Neural crest cell (in vitro differentiated cells): ENCODE measurements at regions not wholly inside any gene's neighbourhood (a gene's known extent, or its start where the extent isn't known, plus 50 kb on each side); places are given as distances from the start of the nearest gene placed in this dataset.

ENCODE experiments used
- DNase-seq: peaks from one replicate; pipeline ENCODE4 v3.0.0; 2021; ENCODE audit warnings: low read depth, mixed read lengths, low spot score
- H3K27ac Mint-ChIP-seq: one replicate; pipeline ENCODE4 v1.8.0; 2021; ENCODE audit warnings: mild to moderate bottlenecking, mixed read lengths; ENCODE audit not compliant: unreplicated experiment
- H3K27me3 Mint-ChIP-seq: 2 replicates; pipeline ENCODE4 v1.8.0; 2021; ENCODE audit warnings: low read depth, mild to moderate bottlenecking, mixed read lengths
- H3K36me3 Mint-ChIP-seq: 2 replicates; pipeline ENCODE4 v1.8.0; 2021; ENCODE audit warnings: low read depth, mild to moderate bottlenecking, mixed read lengths
- H3K4me1 Mint-ChIP-seq: 2 replicates; pipeline ENCODE4 v1.8.0; 2021; ENCODE audit warnings: mixed read lengths
- H3K4me3 Mint-ChIP-seq: one replicate; pipeline ENCODE4 v1.8.0; 2021; ENCODE audit warnings: mild to moderate bottlenecking, mixed read lengths
- H3K9me3 Mint-ChIP-seq: 2 replicates; pipeline ENCODE4 v1.8.0; 2021; ENCODE audit warnings: mixed read lengths
- CTCF ChIP-seq: fragments of 200-600 bp; sonication (generic); conservative IDR thresholded peaks from 2 replicates; pipeline ENCODE4 v1.5.0; 2021; ENCODE audit warnings: antibody characterized with exemption, mild to moderate bottlenecking

GRCh38 chr5:135138116-135138850 lies 104.3 kb upstream of the PITX1 start:
- Mint-ChIP-seq H3K27me3 (peaks cover 7% of the 10 kb centered on the region), H3K4me1 (no peaks in the 10 kb centered on the region), H3K27ac (no peak overlapping the region), H3K4me3 (no peak overlapping the region), H3K36me3 (no peaks in the 10 kb centered on the region), H3K9me3 (no peaks in the 10 kb centered on the region)
- TF ChIP-seq CTCF, result no peak
- DNase-seq, result no peak

GRCh38 chr5:135137146-135137915 lies 103.3 kb upstream of the PITX1 start:
- Mint-ChIP-seq H3K4me3 (no peak overlapping the region), H3K4me1 (no peaks in the 10 kb centered on the region), H3K36me3 (no peaks in the 10 kb centered on the region), H3K27me3 (peaks cover 7% of the 10 kb centered on the region), H3K27ac (no peak overlapping the region), H3K9me3 (no peaks in the 10 kb centered on the region)
- no peak for DNase-seq
- TF ChIP-seq CTCF, result no peak

GRCh38 chr5:135136546-135136945 lies 102.5 kb upstream of the PITX1 start:
- no peaks in the 10 kb centered on the region for H3K36me3 Mint-ChIP-seq
- H3K4me1 Mint-ChIP-seq, result no peaks in the 10 kb centered on the region
- peaks cover 7% of the 10 kb centered on the region for H3K27me3 Mint-ChIP-seq
- H3K4me3 Mint-ChIP-seq, result no peak overlapping the region
- H3K9me3 Mint-ChIP-seq, result no peaks in the 10 kb centered on the region
- DNase-seq, result no peak
- H3K27ac Mint-ChIP-seq, result peak overlapping the region; percentile 93
- no peak for TF ChIP-seq CTCF

GRCh38 chr5:135135530-135136226 lies 101.7 kb upstream of the PITX1 start:
- Mint-ChIP-seq H3K27me3 (peaks cover 7% of the 10 kb centered on the region), H3K4me1 (no peaks in the 10 kb centered on the region), H3K4me3 (no peak overlapping the region), H3K36me3 (no peaks in the 10 kb centered on the region), H3K27ac (peak overlapping the region; percentile 62), H3K9me3 (no peaks in the 10 kb centered on the region)
- TF ChIP-seq CTCF, result no peak
- no peak for DNase-seq

GRCh38 chr5:135134691-135135381 lies 100.8 kb upstream of the PITX1 start:
- no peak overlapping the region for H3K27ac Mint-ChIP-seq
- H3K9me3 Mint-ChIP-seq, result no peaks in the 10 kb centered on the region
- H3K27me3 Mint-ChIP-seq, result peaks cover 5% of the 10 kb centered on the region
- no peaks in the 10 kb centered on the region for H3K4me1 Mint-ChIP-seq
- no peaks in the 10 kb centered on the region for H3K36me3 Mint-ChIP-seq
- TF ChIP-seq CTCF, result no peak
- no peak overlapping the region for H3K4me3 Mint-ChIP-seq
- DNase-seq, result no peak
